GM23338 (cell line): ENCODE measurements at regions not wholly inside any gene's neighbourhood (a gene's known extent, or its start where the extent isn't known, plus 50 kb on each side); places are given as distances from the start of the nearest gene placed in this dataset.

ENCODE experiments used
- EZH2 ChIP-seq: fragments of 200-600 bp; sonication (generic); IDR thresholded peaks from one replicate; pipeline ENCODE4 v1.8.0; 2017; ENCODE audit warnings: antibody characterized with exemption, mild to moderate bottlenecking, low read depth; ENCODE audit not compliant: unreplicated experiment
- JUNB ChIP-seq: IDR thresholded peaks from one replicate; pipeline ENCODE4 v1.6.1; 2016; ENCODE audit warnings: antibody characterized with exemption; ENCODE audit not compliant: unreplicated experiment
- NANOG ChIP-seq: IDR thresholded peaks from 2 replicates; pipeline ENCODE4 v1.6.1; 2016; ENCODE audit warnings: antibody characterized with exemption, borderline replicate concordance
- POLR2AphosphoS5 ChIP-seq: IDR thresholded peaks from 2 replicates; pipeline ENCODE4 v1.6.1; 2016; ENCODE audit warnings: antibody characterized with exemption, low read depth
- TF ChIP-seq, protein P1 (sequence below): fragments of 250-450 bp; sonication (Bioruptor Pico); IDR thresholded peaks from 2 replicates; pipeline ENCODE4 v1.5.0; 2020; ENCODE audit warnings: mild to moderate bottlenecking, moderate library complexity
- TF ChIP-seq, protein P2 (sequence below): IDR thresholded peaks from 2 replicates; pipeline ENCODE4 v1.6.1; 2016; ENCODE audit warnings: antibody characterized with exemption
- TF ChIP-seq, protein P3 (sequence below): IDR thresholded peaks from one replicate; pipeline ENCODE4 v1.6.1; 2018; ENCODE audit warnings: antibody characterized with exemption; ENCODE audit not compliant: unreplicated experiment

DNA sequence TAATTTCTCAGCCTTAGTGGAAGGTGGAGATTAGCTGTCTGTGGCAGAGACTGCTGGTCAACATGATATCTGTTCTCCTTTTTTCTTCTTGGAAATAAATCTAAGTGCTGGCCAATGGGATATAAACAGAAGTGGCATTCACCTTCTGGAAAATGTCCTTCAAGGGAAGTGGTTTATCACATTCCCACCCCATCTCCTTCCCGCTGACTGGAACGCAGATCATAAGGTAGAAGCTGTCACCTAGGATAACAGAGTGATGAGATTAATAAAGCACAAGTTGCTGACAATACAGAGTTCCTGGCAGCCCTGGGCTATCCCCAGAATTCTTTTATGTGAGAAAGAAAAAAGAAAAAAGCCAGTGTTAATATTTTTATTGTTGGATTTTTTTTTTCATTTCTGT lies 109.7 kb upstream of the OSMR start (continued):
- TF ChIP-seq, protein P1, sequence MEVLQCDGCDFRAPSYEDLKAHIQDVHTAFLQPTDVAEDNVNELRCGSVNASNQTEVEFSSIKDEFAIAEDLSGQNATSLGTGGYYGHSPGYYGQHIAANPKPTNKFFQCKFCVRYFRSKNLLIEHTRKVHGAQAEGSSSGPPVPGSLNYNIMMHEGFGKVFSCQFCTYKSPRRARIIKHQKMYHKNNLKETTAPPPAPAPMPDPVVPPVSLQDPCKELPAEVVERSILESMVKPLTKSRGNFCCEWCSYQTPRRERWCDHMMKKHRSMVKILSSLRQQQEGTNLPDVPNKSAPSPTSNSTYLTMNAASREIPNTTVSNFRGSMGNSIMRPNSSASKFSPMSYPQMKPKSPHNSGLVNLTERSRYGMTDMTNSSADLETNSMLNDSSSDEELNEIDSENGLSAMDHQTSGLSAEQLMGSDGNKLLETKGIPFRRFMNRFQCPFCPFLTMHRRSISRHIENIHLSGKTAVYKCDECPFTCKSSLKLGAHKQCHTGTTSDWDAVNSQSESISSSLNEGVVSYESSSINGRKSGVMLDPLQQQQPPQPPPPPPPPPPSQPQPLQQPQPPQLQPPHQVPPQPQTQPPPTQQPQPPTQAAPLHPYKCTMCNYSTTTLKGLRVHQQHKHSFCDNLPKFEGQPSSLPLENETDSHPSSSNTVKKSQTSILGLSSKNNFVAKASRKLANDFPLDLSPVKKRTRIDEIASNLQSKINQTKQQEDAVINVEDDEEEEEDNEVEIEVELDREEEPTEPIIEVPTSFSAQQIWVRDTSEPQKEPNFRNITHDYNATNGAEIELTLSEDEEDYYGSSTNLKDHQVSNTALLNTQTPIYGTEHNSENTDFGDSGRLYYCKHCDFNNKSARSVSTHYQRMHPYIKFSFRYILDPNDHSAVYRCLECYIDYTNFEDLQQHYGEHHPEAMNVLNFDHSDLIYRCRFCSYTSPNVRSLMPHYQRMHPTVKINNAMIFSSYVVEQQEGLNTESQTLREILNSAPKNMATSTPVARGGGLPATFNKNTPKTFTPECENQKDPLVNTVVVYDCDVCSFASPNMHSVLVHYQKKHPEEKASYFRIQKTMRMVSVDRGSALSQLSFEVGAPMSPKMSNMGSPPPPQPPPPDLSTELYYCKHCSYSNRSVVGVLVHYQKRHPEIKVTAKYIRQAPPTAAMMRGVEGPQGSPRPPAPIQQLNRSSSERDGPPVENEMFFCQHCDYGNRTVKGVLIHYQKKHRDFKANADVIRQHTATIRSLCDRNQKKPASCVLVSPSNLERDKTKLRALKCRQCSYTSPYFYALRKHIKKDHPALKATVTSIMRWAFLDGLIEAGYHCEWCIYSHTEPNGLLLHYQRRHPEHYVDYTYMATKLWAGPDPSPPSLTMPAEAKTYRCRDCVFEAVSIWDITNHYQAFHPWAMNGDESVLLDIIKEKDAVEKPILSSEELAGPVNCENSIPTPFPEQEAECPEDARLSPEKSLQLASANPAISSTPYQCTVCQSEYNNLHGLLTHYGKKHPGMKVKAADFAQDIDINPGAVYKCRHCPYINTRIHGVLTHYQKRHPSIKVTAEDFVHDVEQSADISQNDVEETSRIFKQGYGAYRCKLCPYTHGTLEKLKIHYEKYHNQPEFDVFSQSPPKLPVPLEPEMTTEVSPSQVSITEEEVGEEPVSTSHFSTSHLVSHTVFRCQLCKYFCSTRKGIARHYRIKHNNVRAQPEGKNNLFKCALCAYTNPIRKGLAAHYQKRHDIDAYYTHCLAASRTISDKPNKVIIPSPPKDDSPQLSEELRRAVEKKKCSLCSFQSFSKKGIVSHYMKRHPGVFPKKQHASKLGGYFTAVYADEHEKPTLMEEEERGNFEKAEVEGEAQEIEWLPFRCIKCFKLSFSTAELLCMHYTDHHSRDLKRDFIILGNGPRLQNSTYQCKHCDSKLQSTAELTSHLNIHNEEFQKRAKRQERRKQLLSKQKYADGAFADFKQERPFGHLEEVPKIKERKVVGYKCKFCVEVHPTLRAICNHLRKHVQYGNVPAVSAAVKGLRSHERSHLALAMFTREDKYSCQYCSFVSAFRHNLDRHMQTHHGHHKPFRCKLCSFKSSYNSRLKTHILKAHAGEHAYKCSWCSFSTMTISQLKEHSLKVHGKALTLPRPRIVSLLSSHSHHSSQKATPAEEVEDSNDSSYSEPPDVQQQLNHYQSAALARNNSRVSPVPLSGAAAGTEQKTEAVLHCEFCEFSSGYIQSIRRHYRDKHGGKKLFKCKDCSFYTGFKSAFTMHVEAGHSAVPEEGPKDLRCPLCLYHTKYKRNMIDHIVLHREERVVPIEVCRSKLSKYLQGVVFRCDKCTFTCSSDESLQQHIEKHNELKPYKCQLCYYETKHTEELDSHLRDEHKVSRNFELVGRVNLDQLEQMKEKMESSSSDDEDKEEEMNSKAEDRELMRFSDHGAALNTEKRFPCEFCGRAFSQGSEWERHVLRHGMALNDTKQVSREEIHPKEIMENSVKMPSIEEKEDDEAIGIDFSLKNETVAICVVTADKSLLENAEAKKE (CRISPR knock-in tag) = no peak
- TF ChIP-seq NANOG (no peak), EZH2 (no peak), POLR2AphosphoS5 (no peak), JUNB (no peak)
- TF ChIP-seq, protein P2, sequence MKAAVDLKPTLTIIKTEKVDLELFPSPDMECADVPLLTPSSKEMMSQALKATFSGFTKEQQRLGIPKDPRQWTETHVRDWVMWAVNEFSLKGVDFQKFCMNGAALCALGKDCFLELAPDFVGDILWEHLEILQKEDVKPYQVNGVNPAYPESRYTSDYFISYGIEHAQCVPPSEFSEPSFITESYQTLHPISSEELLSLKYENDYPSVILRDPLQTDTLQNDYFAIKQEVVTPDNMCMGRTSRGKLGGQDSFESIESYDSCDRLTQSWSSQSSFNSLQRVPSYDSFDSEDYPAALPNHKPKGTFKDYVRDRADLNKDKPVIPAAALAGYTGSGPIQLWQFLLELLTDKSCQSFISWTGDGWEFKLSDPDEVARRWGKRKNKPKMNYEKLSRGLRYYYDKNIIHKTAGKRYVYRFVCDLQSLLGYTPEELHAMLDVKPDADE = no peak
- TF ChIP-seq, protein P3, sequence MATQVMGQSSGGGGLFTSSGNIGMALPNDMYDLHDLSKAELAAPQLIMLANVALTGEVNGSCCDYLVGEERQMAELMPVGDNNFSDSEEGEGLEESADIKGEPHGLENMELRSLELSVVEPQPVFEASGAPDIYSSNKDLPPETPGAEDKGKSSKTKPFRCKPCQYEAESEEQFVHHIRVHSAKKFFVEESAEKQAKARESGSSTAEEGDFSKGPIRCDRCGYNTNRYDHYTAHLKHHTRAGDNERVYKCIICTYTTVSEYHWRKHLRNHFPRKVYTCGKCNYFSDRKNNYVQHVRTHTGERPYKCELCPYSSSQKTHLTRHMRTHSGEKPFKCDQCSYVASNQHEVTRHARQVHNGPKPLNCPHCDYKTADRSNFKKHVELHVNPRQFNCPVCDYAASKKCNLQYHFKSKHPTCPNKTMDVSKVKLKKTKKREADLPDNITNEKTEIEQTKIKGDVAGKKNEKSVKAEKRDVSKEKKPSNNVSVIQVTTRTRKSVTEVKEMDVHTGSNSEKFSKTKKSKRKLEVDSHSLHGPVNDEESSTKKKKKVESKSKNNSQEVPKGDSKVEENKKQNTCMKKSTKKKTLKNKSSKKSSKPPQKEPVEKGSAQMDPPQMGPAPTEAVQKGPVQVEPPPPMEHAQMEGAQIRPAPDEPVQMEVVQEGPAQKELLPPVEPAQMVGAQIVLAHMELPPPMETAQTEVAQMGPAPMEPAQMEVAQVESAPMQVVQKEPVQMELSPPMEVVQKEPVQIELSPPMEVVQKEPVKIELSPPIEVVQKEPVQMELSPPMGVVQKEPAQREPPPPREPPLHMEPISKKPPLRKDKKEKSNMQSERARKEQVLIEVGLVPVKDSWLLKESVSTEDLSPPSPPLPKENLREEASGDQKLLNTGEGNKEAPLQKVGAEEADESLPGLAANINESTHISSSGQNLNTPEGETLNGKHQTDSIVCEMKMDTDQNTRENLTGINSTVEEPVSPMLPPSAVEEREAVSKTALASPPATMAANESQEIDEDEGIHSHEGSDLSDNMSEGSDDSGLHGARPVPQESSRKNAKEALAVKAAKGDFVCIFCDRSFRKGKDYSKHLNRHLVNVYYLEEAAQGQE = no peak
